MCF 10A (cell line): ENCODE measurements at regions not wholly inside any gene's neighbourhood (a gene's known extent, or its start where the extent isn't known, plus 50 kb on each side); places are given as distances from the start of the nearest gene placed in this dataset.

Source experiments
- BruUV-seq: library from RNA; stranded (reverse); fragments of 400-500 nt; replicated peaks from 2 replicates; lab custom pipeline; 2021; lab: Mats Ljungman, UMichigan
- CTCF ChIA-PET: fragments of 300-600 bp; sonication (Branson Sonifier 250); formaldehyde crosslinking; extraction: SDS; loops from one replicate; lab custom pipeline; 2021; ENCODE audit warnings: antibody characterized with exemption, inconsistent platforms; lab: Yijun Ruan, JAX
- POLR2A ChIA-PET: fragments of 300-600, 350-650 bp; sonication (Branson Sonifier 250); formaldehyde crosslinking; extraction: SDS; loops from one replicate; lab custom pipeline; 2020; ENCODE audit warnings: antibody characterized with exemption, inconsistent platforms; lab: Yijun Ruan, JAX
- DNase-seq: peaks from one replicate; pipeline ENCODE4 v3.0.0-alpha.2; 2018; ENCODE audit not compliant: unreplicated experiment
- H3K27ac Mint-ChIP-seq: one replicate; pipeline ENCODE4 v1.8.0; 2022; ENCODE audit warnings: mild to moderate bottlenecking, low read depth, mixed read lengths; ENCODE audit not compliant: unreplicated experiment
- H3K27me3 Mint-ChIP-seq: one replicate; pipeline ENCODE4 v1.8.0; 2022; ENCODE audit warnings: mixed read lengths; ENCODE audit not compliant: insufficient read depth, unreplicated experiment
- H3K36me3 Mint-ChIP-seq: one replicate; pipeline ENCODE4 v1.8.0; 2022; ENCODE audit warnings: mild to moderate bottlenecking, moderate library complexity, mixed read lengths; ENCODE audit not compliant: insufficient read depth, unreplicated experiment
- H3K4me1 Mint-ChIP-seq: one replicate; pipeline ENCODE4 v1.8.0; 2022; ENCODE audit warnings: mixed read lengths; ENCODE audit not compliant: insufficient read depth, unreplicated experiment
- H3K4me3 Mint-ChIP-seq: one replicate; pipeline ENCODE4 v1.8.0; 2022; ENCODE audit warnings: mild to moderate bottlenecking, moderate library complexity, mixed read lengths; ENCODE audit not compliant: unreplicated experiment
- H3K9me3 Mint-ChIP-seq: one replicate; pipeline ENCODE4 v1.8.0; 2022; ENCODE audit warnings: mixed read lengths; ENCODE audit not compliant: unreplicated experiment
- intact Hi-C: fragments of 100-400 bp; cut with micrococcal nuclease; formaldehyde crosslinking; loops from 2 replicates; pipeline ENCODE4 v1.14.1; 2022
- TF ChIP-seq, protein P1 (sequence below): fragments of 200-600 bp; IDR thresholded peaks from one replicate; pipeline ENCODE4 v1.8.0; 2022; ENCODE audit warnings: antibody characterized with exemption, mild to moderate bottlenecking; ENCODE audit not compliant: unreplicated experiment

DNA sequence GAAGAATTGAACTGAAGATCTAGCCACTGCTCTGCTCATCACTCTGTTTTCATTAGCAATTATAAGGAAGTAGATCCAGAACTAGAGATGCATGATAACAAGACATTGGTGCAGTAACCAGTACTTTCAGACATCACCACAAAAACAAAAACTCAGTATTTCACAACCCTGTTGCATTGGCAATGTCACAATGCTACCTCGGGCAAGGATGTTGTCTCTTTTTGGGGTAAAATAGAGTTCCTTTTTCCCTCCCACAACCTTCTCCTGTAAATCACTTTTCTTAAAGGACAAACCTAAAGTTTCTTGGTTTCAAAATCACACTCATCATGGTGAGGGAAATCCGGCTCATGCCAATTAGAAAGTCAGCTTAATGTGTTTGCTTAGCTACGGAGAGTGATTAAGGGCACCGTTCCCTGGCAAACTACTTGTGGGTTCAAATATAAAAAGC lies 420.1 kb upstream of the MEF2C start:
- TF ChIP-seq, protein P1, sequence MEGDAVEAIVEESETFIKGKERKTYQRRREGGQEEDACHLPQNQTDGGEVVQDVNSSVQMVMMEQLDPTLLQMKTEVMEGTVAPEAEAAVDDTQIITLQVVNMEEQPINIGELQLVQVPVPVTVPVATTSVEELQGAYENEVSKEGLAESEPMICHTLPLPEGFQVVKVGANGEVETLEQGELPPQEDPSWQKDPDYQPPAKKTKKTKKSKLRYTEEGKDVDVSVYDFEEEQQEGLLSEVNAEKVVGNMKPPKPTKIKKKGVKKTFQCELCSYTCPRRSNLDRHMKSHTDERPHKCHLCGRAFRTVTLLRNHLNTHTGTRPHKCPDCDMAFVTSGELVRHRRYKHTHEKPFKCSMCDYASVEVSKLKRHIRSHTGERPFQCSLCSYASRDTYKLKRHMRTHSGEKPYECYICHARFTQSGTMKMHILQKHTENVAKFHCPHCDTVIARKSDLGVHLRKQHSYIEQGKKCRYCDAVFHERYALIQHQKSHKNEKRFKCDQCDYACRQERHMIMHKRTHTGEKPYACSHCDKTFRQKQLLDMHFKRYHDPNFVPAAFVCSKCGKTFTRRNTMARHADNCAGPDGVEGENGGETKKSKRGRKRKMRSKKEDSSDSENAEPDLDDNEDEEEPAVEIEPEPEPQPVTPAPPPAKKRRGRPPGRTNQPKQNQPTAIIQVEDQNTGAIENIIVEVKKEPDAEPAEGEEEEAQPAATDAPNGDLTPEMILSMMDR = no peak

DNA sequence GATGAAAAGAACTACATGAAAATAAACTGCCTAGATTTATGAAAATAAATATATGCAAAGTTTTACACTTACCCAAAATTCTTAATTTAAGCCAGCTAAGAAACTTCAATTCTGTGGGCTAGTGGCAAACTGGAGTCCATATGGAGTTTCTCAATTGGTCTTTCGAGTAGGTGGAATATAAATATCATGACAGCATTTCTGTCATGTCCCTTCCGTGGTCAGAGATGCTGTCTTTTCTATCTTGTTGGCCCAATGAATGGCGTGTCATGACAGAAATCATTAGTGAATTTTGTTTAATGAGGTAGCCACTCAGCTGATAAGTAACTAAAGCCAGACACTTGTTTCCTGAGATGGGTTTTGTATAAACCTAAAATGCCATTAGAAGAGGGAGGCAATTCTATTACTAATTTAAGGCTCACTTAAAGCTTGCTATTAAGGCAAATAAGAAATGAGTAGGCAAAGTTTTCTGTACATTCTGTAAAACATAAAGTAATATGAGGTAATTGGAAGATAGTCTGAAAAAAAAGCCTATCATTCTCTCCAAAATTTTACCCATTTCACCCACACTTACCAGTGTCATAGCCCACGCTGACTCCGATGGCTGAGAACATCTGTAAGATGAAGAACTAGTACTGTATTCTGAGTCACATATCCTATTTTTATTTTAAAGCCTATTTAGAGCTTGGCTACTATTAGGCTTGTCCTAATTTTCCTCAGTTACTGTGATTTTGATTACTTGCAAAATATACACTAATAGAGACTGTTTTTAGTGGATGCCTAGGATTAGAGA lies 419.3 kb upstream of the MEF2C start:
- Mint-ChIP-seq H3K9me3 (no peaks in the 10 kb centered on the region), H3K4me1 (no peaks in the 10 kb centered on the region)

More for the DNA sequence above, 420.1 kb upstream of the MEF2C start:
- intact Hi-C loops = no loop called here
- DNase-seq = no peak
- POLR2A ChIA-PET = no interaction called here
- Mint-ChIP-seq H3K4me1 (no peaks in the 10 kb centered on the region), H3K36me3 (no peaks in the 10 kb centered on the region), H3K4me3 (no peak overlapping the region), H3K27ac (no peak overlapping the region), H3K9me3 (no peaks in the 10 kb centered on the region), H3K27me3 (no peaks in the 10 kb centered on the region)
- CTCF ChIA-PET = no interaction called here
- BruUV-seq = no TSS peak

DNA sequence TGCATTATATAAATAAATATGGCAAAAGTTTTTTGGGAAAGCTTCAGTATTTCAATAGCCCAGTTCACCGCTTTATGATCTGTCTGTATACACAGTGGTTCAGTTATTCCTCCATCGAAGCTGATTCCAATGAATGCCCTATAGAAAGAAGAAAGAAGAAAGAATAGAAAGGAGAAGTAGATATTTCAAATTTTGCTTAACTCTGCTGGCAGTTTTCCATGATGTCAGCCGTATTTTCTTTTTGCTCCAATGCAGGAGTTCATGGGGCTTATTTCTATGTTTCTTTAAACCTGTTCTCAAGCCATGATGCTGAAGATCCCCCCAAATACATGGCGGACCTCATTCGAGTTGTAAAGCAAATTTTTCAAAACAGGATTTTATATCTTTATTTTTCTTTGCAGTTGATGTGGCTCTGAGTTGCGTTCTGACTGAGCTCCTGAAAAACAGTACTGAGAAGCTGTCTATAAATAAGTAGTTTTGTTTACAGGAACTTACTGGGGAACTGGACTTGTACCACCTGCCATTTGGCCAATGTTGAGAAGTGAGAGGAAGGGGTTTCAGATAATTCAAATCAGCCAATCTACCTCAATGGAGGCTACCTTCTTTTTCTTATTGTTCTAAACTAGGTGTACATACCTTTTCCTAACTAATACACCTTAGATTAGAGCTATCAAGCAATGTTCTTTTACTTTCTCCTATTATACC lies 418.5 kb upstream of the MEF2C start:
- H3K36me3 Mint-ChIP-seq = no peaks in the 10 kb centered on the region
- no peak overlapping the region for H3K27ac Mint-ChIP-seq
- H3K27me3 Mint-ChIP-seq = no peaks in the 10 kb centered on the region
- DNase-seq = no peak
- BruUV-seq = no TSS peak
- H3K4me1 Mint-ChIP-seq = no peaks in the 10 kb centered on the region
- TF ChIP-seq, protein P1 = no peak
- H3K9me3 Mint-ChIP-seq = no peaks in the 10 kb centered on the region
- POLR2A ChIA-PET = no interaction called here
- intact Hi-C loops = no loop called here
- CTCF ChIA-PET = interaction anchor here (0.6 to 0.7 kb wide), 2 partner anchors 22 to 572 kb away, joined by 3 to 4 read pairs; no protein-coding TSS in a partner anchor
- H3K4me3 Mint-ChIP-seq = no peak overlapping the region

More for the DNA sequence above, 419.3 kb upstream of the MEF2C start:
- intact Hi-C loops = no loop called here
- DNase-seq = no peak
- Mint-ChIP-seq H3K4me3 (no peak overlapping the region), H3K27ac (no peak overlapping the region), H3K27me3 (no peaks in the 10 kb centered on the region), H3K36me3 (no peaks in the 10 kb centered on the region)
- CTCF ChIA-PET = no interaction called here
- TF ChIP-seq, protein P1 = no peak
- BruUV-seq = no TSS peak
- POLR2A ChIA-PET = no interaction called here

DNA sequence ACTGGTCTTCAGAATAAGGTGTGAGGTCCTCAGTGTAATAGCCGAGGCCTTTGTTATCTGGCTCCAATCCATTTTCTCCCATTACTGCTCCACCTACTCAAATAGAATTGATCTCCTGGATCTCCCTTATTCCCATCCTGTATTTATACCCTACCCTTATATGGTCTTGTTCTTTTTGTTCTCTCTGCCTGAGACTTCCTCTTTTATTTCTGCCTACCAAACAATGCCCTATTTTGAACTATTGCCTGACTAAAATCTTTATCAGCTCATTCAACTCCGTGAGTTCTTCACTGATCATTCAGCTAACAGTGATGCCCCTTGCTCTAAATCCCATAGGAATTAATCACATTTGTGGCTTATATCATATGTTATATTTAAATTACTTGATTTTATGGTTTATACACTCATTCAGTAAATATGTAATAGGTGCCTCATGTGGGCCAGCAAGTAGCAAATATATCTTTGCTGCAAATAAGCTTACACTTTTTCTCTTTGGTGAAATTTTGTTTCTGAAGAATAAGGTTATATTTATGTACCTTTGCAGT lies 417.5 kb upstream of the MEF2C start:
- no peaks in the 10 kb centered on the region for H3K27me3 Mint-ChIP-seq
- peaks cover 5% of the 10 kb centered on the region for H3K36me3 Mint-ChIP-seq
- intact Hi-C loops = no loop called here
- POLR2A ChIA-PET = no interaction called here
- H3K4me1 Mint-ChIP-seq = no peaks in the 10 kb centered on the region
- H3K4me3 Mint-ChIP-seq = no peak overlapping the region
- no peak overlapping the region for H3K27ac Mint-ChIP-seq
- TF ChIP-seq, protein P1 = no peak
- H3K9me3 Mint-ChIP-seq = no peaks in the 10 kb centered on the region
- BruUV-seq = no TSS peak
- CTCF ChIA-PET = interaction anchor here (0.7 kb wide), 1 partner anchor 571 kb away, joined by 3 read pairs; no protein-coding TSS in a partner anchor
- DNase-seq = no peak
